GM21825 (cell line): ENCODE measurements at regions not wholly inside any gene's neighbourhood (a gene's known extent, or its start where the extent isn't known, plus 50 kb on each side); places are given as distances from the start of the nearest gene placed in this dataset.
"Not testable (repeated sequence)": the region's sequence is repeated elsewhere in the genome, so short reads cannot be mapped to it uniquely, and the experiment has no call there.

ENCODE experiments used
- ATAC-seq: cut with Tn5 transposase; IDR thresholded peaks from one replicate; pipeline ENCODE4 v1.9.1; 2021; ENCODE audit warnings: mild to moderate bottlenecking, moderate library complexity; ENCODE audit not compliant: unreplicated experiment

- ATAC-seq, result no peak
Measured at GRCh38 chr10:117746541-117747448, 204.2 kb downstream of the EMX2 start.

- ATAC-seq, result no peak
Measured at GRCh38 chr10:117747636-117748035, 205.1 kb downstream of the EMX2 start.

- ATAC-seq, result no peak
Measured at GRCh38 chr10:117748058-117748457, 205.5 kb downstream of the EMX2 start.

GRCh38 chr10:117750616-117751015, 208.1 kb downstream of the EMX2 start:
- ATAC-seq, result no peak

- no peak for ATAC-seq
Measured at GRCh38 chr10:117751259-117751658, 208.7 kb downstream of the EMX2 start.

- no peak for ATAC-seq
Measured at GRCh38 chr10:117752103-117752502, 209.6 kb downstream of the EMX2 start.

- ATAC-seq, result no peak
Measured at GRCh38 chr10:117754770-117755658, 212.5 kb downstream of the EMX2 start.

- no peak for ATAC-seq
Measured at GRCh38 chr10:117755659-117756014, 213.1 kb downstream of the EMX2 start.

- no peak for ATAC-seq
Measured at GRCh38 chr10:117757086-117757720, 214.7 kb downstream of the EMX2 start.

- ATAC-seq, result no peak
Measured at GRCh38 chr10:117759266-117759665, 216.7 kb downstream of the EMX2 start.

- ATAC-seq, result no peak
Measured at GRCh38 chr10:117761695-117762094, 219.1 kb downstream of the EMX2 start.

GRCh38 chr10:117762126-117762818, 219.7 kb downstream of the EMX2 start:
- ATAC-seq, result no peak

- ATAC-seq, result no peak
Measured at GRCh38 chr10:117762819-117763172, 220.2 kb downstream of the EMX2 start.

GRCh38 chr10:117763528-117763927, 221.0 kb downstream of the EMX2 start:
- ATAC-seq, result no peak

- ATAC-seq, result no peak
Measured at GRCh38 chr10:117768333-117769042, 225.9 kb downstream of the EMX2 start.

GRCh38 chr10:117775526-117775925, 233.0 kb downstream of the EMX2 start:
- no peak for ATAC-seq

- ATAC-seq, result not testable (repeated sequence)
Measured at GRCh38 chr10:117777222-117777621, 234.7 kb downstream of the EMX2 start.

- no peak for ATAC-seq
Measured at GRCh38 chr10:117778241-117778640, 235.7 kb downstream of the EMX2 start.

- no peak for ATAC-seq
Measured at GRCh38 chr10:117780411-117780810, 237.9 kb downstream of the EMX2 start.

GRCh38 chr10:117781216-117781831, 238.8 kb downstream of the EMX2 start:
- no peak for ATAC-seq
